HL-60 (cell line): ENCODE measurements at regions not wholly inside any gene's neighbourhood (a gene's known extent, or its start where the extent isn't known, plus 50 kb on each side); places are given as distances from the start of the nearest gene placed in this dataset.

Experiments used
- DNase-seq, 2 experiments: peaks; one replicate each; pipeline ENCODE4 v3.0.0-alpha.2; 2010 to 2020; ENCODE audit warnings: low read depth in 1 of 2, low spot score in 1 of 2
- H3K27ac ChIP-seq: fragments of 250-450 bp; sonication (Bioruptor Pico); replicated peaks from 2 replicates; pipeline ENCODE4 v1.5.1; 2020; ENCODE audit warnings: mild to moderate bottlenecking, moderate library complexity
- H3K27me3 ChIP-seq: fragments of 250-450 bp; sonication (Bioruptor Pico); 2 replicates; pipeline ENCODE4 v1.5.1; 2021; ENCODE audit warnings: mild to moderate bottlenecking, moderate library complexity; ENCODE audit not compliant: insufficient read depth, poor library complexity, severe bottlenecking
- H3K4me3 ChIP-seq: replicated peaks from 2 replicates; pipeline ENCODE4 v1.5.1; 2011; ENCODE audit warnings: mild to moderate bottlenecking, control low read depth, low read length; ENCODE audit not compliant: insufficient read depth
- CTCF ChIP-seq: IDR thresholded peaks from one replicate; pipeline ENCODE4 v1.5.1; 2011; ENCODE audit warnings: low read length, control low read depth, inconsistent platforms; ENCODE audit not compliant: insufficient read depth
- GABPA ChIP-seq: IDR thresholded peaks from 2 replicates; pipeline ENCODE4 v1.6.1; 2012; ENCODE audit warnings: low read depth
- POLR2AphosphoS5 ChIP-seq: IDR thresholded peaks from 2 replicates; pipeline ENCODE4 v1.6.1; 2012; ENCODE audit warnings: low read depth
- REST ChIP-seq: IDR thresholded peaks from 2 replicates; pipeline ENCODE4 v1.6.1; 2012; ENCODE audit warnings: low read depth; ENCODE audit not compliant: insufficient replicate concordance
- SPI1 ChIP-seq: IDR thresholded peaks from 2 replicates; pipeline ENCODE4 v1.6.1; 2012; ENCODE audit warnings: low read depth, mild to moderate bottlenecking, borderline replicate concordance

- DNase-seq = no peak
- TF ChIP-seq SPI1 (no peak), CTCF (no peak), REST (no peak), POLR2AphosphoS5 (no peak), GABPA (no peak)
- no peaks in the 10 kb centered on the region for H3K27me3 ChIP-seq
- H3K27ac ChIP-seq = no peak overlapping the region
- H3K4me3 ChIP-seq = no peak overlapping the region
Observed at GRCh38 chr17:77644181-77645071, 314.1 kb upstream of the TNRC6C start.

- H3K4me3 ChIP-seq = no peak overlapping the region
- no peak for DNase-seq
- no peaks in the 10 kb centered on the region for H3K27me3 ChIP-seq
- TF ChIP-seq CTCF (no peak), SPI1 (no peak), GABPA (no peak)
- H3K27ac ChIP-seq = no peak overlapping the region
Observed at GRCh38 chr17:77645072-77646045, 313.1 kb upstream of the TNRC6C start.

GRCh38 chr17:77646046-77646430 is 312.5 kb upstream of the TNRC6C start:
- no peak overlapping the region for H3K27ac ChIP-seq
- DNase-seq = no peak
- no peak for TF ChIP-seq GABPA
- TF ChIP-seq CTCF = no peak
- TF ChIP-seq SPI1 = no peak
- TF ChIP-seq REST = no peak
- TF ChIP-seq POLR2AphosphoS5 = no peak
- no peaks in the 10 kb centered on the region for H3K27me3 ChIP-seq
- H3K4me3 ChIP-seq = no peak overlapping the region
